SKM-1 (cell line): ENCODE measurements at regions not wholly inside any gene's neighbourhood (a gene's known extent, or its start where the extent isn't known, plus 50 kb on each side); places are given as distances from the start of the nearest gene placed in this dataset.
A peak's percentile ranks its signal among the peaks of the same experiment; 100 is the strongest.
"Not testable (repeated sequence)": the region's sequence is repeated elsewhere in the genome, so short reads cannot be mapped to it uniquely, and the experiment has no call there.

Source experiments
- DNase-seq: peaks from one replicate; lab custom pipeline; 2025; ENCODE audit not compliant: unreplicated experiment; lab: John Stamatoyannopoulos, UW

- DNase-seq: not testable (repeated sequence)
These were observed 84.3 kb downstream of the IRS2 start for GRCh38 chr13:109702030-109702597.

GRCh38 chr13:109700176-109700575 lies 86.2 kb downstream of the IRS2 start:
- DNase-seq: peak; percentile 79

DNA sequence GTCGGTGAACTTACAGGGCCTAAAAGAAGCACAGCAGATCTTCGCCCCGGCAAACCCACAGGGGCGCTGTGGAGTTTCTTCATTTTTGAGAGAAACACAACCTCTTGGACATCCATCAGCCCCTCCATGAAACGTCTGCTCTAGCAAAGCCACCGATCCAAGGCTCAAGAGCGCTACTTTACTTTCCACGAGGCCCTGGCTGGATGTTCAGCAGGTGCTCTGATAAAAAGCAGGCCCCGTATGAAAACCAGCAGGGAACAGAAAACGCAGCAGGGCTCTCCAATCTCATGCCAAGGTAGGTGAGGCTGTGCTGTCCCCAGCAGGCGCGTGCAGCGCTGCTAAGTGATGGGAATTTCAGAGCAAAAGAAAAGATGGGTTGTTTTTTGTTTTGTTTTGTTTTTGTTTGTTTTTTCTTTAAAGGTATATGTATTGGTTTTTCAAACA lies 86.7 kb downstream of the IRS2 start:
- no peak for DNase-seq

DNA sequence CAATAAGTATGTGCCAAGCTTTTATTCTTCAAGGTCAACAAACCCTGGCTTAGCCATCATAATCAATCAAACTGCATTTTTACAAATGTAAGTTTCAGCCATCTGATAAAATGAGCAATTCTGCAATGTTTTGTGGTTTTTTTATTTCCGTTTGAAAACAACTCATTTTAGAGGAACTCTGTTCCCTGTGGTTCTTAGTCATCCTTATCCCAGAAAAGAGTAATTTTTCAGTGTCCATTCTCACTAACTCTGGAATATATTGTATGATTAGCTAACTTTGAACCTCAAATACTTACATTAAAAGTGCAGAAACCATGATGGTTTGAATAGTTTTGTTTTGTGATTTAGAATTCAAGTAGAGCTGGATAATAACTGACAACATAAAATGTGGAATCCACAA lies 87.6 kb downstream of the IRS2 start:
- DNase-seq: no peak

DNA sequence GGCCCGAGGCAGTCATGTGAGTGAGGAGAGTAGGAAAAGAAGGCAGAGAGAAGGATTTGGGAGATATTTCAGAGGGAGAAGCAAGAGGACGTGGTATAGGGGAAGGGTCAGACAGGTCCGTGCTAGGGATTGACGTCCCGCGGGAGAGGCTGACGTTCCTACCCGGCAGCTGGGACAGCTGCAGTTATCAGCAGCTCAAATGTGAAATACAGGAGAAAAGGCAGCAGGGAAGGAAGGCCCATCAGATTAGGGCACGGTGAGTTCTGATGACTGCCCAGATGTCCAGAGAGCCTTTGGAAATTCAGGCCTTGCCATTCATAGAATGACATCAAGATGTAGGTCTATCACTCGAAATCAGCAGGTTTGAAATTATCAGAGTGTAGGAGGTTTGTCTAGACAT lies 88.4 kb downstream of the IRS2 start:
- DNase-seq: no peak

GRCh38 chr13:109695402-109696190 lies 90.8 kb downstream of the IRS2 start:
- no peak for DNase-seq

- no peak for DNase-seq
These were observed 91.4 kb downstream of the IRS2 start for GRCh38 chr13:109694972-109695371.

- DNase-seq: no peak
These were observed 93.2 kb downstream of the IRS2 start for GRCh38 chr13:109693213-109693612.

DNA sequence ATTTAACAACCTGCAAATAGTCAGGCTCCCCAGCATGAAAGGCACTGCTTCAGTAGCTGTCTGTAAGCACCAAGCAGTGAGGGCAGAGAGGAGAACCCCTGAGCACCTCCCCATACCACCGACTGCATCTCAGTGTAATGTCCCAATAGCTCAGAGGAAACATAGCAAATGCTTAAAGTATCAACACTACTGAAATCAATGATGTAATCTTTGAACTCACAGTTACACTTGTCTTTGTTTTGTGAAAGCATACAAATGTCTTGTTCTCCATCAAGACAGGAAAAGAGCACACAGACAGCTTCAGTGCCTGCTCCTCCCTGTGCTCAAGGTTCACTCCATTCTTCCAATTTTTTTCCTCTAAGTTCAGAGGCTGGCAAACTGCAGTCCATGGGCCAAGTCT lies 94.7 kb downstream of the IRS2 start:
- no peak for DNase-seq

- no peak for DNase-seq
These were observed 98.6 kb downstream of the IRS2 start for GRCh38 chr13:109687559-109688448.

DNA sequence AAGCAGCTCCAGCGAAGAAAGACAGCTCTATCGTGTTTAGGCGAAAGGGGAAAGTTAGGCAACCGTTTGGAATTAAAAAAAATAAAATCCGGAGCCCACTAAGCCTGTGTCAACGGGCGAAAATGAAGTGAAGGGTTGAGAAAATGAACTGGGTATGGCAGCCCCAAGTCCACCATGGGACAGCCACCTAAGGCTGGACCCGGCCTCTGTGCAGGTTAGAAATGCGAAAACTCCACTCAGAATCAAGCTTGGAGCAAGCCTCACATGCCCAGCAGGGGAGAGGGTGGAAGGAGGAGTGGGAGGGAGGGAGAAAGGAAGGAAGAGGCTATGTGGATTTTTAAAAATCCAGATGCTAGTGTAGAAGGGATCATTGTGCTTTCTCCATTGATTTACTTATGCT lies 101.2 kb downstream of the IRS2 start:
- no peak for DNase-seq

DNA sequence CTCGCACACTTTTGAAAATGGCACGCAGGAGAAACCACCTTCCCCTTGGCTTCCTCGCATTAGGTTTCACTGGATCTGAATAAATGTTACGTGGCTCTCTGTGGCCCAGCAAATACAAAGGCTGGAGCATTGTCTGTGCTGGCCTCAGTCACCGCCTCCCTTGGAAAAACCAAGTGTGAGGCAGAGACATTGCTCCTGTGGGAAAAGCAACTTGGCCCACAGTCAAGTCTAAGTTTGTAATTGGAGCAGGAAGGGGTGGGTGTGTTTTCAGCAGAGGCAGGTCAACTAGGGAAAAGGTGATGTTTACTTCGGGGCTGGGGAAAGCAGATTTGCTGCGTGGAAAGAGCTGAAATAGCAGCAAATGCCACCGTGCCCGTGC lies 101.6 kb downstream of the IRS2 start:
- DNase-seq: no peak

- DNase-seq: no peak
These were observed 102.1 kb downstream of the IRS2 start for GRCh38 chr13:109684084-109684823.

GRCh38 chr13:109682534-109683244 lies 103.7 kb downstream of the IRS2 start:
- DNase-seq: no peak

- no peak for DNase-seq
These were observed 105.5 kb downstream of the IRS2 start for GRCh38 chr13:109680930-109681329.

DNA sequence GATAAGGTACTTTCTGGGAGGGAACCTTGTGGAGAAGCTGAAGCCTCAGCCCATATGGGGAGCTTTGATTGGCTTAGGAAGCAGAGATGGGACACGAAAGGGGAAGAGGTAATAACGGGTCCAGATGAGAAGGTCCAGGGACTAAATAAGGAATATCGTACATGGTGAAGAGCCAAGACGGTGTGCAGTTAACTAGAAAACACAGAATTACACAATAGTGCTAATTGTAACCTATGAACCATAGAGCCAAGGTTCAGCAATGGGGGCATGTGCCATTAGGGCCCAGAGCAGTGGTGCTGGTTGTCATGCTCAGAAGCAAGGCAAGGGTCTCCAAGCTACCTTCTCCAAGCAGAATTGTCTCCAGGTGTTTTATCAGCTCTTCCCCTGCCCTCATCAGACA lies 106.1 kb downstream of the IRS2 start:
- DNase-seq: no peak

GRCh38 chr13:109678459-109678858 lies 107.9 kb downstream of the IRS2 start:
- DNase-seq: no peak

DNA sequence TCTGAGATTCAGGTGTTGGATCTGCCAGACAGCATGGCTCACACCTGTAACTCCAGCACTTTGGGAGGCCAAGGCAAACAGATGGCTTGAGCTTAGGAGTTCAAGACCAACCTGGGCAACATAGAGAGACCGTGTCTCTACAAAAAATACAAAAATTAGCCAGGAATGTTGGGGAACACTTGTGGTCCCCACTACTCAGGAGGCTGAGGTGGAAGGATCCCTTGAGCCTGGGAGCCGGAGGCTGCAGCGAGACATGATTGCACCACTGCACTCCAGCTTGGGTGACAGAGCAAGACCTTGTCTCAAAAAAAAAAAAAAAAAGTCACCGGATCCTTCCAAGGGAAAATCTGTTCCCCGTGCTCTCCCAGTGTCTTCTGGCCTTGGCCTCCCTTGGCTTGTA lies 109.2 kb downstream of the IRS2 start:
- no peak for DNase-seq

DNA sequence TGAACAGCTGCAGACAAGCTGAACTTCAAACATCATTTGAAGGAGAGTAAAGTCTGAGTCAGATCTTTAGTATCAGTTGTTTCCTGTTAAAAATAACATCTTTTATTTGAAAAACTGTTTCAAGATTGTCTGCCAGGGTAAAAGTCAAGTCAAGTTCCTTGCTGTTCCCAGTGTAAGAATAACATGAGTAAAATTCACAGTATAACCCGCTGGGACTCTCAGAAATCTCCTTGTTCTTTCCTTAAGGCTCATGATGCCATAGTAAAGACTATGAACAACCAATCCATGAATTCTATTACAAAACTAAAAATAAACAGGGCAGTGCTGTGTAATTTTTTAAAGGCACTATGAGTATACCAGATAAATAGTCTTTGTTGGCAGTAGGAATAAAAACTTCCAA lies 112.9 kb downstream of the IRS2 start:
- no peak for DNase-seq

DNA sequence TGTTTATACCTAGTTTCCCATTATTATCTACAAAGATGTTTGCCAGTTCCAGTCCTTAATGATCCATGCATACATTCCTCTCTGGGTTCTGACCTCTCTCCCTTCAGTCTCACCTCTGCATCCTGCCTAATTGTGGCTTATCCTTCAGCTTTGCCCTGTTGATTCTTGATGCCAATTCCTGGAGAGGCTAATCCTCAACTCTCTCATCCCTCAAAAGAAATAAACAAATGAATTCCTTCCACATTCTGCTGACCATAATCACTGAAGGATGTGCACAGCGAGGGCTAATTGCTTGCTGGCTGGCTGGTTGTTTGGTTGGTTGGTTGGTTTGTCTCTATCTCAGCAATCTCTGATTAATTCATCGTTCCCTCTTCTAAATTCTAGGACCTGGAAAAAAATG lies 113.8 kb downstream of the IRS2 start:
- no peak for DNase-seq

DNA sequence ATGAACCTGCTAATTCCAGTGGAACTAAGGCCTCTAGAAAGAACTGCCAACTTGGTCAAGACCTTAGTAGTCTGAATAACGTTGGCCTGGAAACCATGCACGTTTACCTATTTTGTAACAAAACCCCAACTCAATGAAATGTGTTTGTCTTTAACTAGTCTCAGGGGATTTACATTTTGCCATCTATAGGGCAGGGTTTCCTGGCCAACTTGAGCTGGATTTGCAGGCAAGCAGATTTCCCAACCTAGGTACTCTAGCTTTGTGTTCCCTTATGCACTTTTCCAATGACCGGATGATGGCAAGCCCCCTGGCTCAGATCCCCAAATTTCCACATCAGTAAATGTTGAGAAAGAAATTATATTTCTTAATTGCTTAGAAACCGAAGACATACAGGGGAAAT lies 114.5 kb downstream of the IRS2 start:
- DNase-seq: no peak
